Heart right ventricle (tissue), 16 donors: ENCODE measurements at regions not wholly inside any gene's neighbourhood (a gene's known extent, or its start where the extent isn't known, plus 50 kb on each side); places are given as distances from the start of the nearest gene placed in this dataset.

Source experiments
- ATAC-seq, 8 donors: fragments of 200-7000 bp; cut with Tn5 transposase; one replicate each; pipeline ENCODE4 v1.9.1; 2020; ENCODE audit warnings: mild to moderate bottlenecking in 8 of 8, moderate library complexity in 8 of 8, moderate number of reproducible peaks in 1 of 8
- DNase-seq, 2 donors: peaks; one replicate each; pipeline ENCODE4 v3.0.0-alpha.2; 2020
- H3K27ac ChIP-seq, 10 donors: fragments of 200-600 bp; sonication (generic) in 2 of 10; one replicate each; pipeline versions ENCODE4 v1.5.0 to v1.8.0; 2020 to 2022; ENCODE audit warnings: mild to moderate bottlenecking in 3 of 10
- H3K27me3 ChIP-seq, 7 donors: fragments of 200-600 bp; one replicate each; pipeline ENCODE4 v1.8.0; 2021 to 2022; ENCODE audit warnings: mild to moderate bottlenecking in 2 of 7
- H3K36me3 ChIP-seq, 9 donors: fragments of 200-600 bp; sonication (generic) in 1 of 9; one replicate each; pipeline versions ENCODE4 v1.5.0 to v1.8.0; 2020 to 2022; ENCODE audit warnings: mild to moderate bottlenecking in 2 of 9
- H3K4me1 ChIP-seq, 9 donors: fragments of 200-600 bp; sonication (generic) in 1 of 9; one replicate each; pipeline versions ENCODE4 v1.5.0 to v1.8.0; 2020 to 2022; ENCODE audit warnings: mild to moderate bottlenecking in 4 of 9
- H3K4me3 ChIP-seq, 10 donors: fragments of 200-600 bp; sonication (generic) in 2 of 10; one replicate each; pipeline versions ENCODE4 v1.5.0 to v1.8.0; 2020 to 2022; ENCODE audit warnings: mild to moderate bottlenecking in 7 of 10, moderate library complexity in 2 of 10
- H3K9me3 ChIP-seq, 11 donors: fragments of 200-600 bp in 10 of 11; sonication (generic) in 2 of 11; one replicate each; pipeline versions ENCODE4 v1.5.0 to v1.8.0; 2013 to 2022; ENCODE audit warnings: mild to moderate bottlenecking in 2 of 11, control low read depth in 1 of 11, moderate library complexity in 1 of 11
- WGBS, 2 donors: extraction: QIAGEN DNeasy Blood & Tissue Kit; methylation state at CpG; one replicate each; pipeline ENCODE4 v1.1.7; 2013; ENCODE audit warnings: inconsistent platforms in 1 of 2; 5-methylcytosine and 5-hydroxymethylcytosine counted together
- intact Hi-C, 10 donors: fragments of 100-400 bp; cut with DNase I; formaldehyde crosslinking; loops; one replicate each; pipeline versions ENCODE4 v1.11.1 to v1.14.2; 2022
- TF ChIP-seq, protein P1 (sequence below), 9 donors: fragments of 200-600 bp; sonication (generic) in 2 of 9; IDR thresholded peaks; one replicate each; pipeline versions ENCODE4 v1.5.0 to v1.8.0; 2021 to 2022; ENCODE audit warnings: antibody characterized with exemption in 9 of 9, mild to moderate bottlenecking in 5 of 9, moderate library complexity in 1 of 9
- donor health status: Arrhythmogenic right ventricular cardiomyopathy.
- donor health status: ischemic (EF 13 %, LVEDD 7.1; RV severe dilation, severe dysfunction).
- donor health status: healthy with polysubstance abuse.
- donor health status: DM: no; HTN: yes; CAD: no.
- donor health status: DM: no; HTN: no; CAD: no.
- donor health status: ischemic (EF 25% LVEDD 6.9; RV normal size, moderate dysfunction).
- donor health status: ischemic (EF 25% LVEDD 5.7; RV mildly dilated, moderate dysfunction).
- donor health status: healthy.
- donor health status: DM: yes; HTN: yes; CAD: no.
- donor health status: Ischemic cardiomyopathy.
- donor health status: ischemic (EF 35%, LVEDD 5.7; RV mildly dilated, moderate dysfunction).
- donor health status: nonischemic (EF 11% LVEDD 7.7; RV severe dilation, severe dysfunction).
- donor health status: DM: yes; HTN: yes; CAD: no.
- donor health status: PGD.
- donor health status: ischemic (EF 29% LVEDD 5.4; RV normal size, mild dysfunction).
- donor health status: nonischemic (EF 23%, LVEDD 6.1; RV moderate dilation, normal function).

DNA sequence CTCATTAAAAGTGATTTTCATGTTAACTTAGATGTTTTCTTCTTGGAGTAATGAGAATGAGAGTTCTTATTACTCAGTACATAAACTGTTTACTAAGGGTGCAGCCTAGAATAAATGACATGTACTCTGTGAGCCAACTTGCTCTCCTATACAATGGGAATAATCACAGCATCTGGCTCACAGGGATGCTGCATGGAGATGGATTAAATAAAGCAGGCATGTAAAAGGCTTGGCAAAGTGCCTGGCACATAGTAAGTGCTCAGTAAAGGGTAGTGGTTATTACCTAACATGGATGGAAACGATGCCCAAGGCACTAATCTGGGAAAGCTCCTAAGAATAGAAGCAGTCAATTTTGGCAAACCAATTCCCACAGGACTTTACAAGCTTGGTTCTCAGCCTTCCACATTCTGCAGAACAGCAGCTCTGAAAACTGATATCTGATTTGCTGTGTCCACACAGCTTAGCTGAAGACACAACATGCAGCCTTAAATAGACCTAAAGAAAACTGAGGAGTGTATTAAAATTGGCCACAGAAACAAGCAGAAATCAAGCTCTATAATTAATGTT lies 176.1 kb downstream of the ABCC12 start:
- Histone ChIP-seq H3K27me3 (peaks cover 0 to 13% (median 0%) of the 10 kb centered on the region in 7 donors), H3K4me3 (no peak overlapping the region), H3K36me3 (no peaks in the 10 kb centered on the region), H3K4me1 (peaks cover 0 to 6% (median 0%) of the 10 kb centered on the region in 9 donors), H3K27ac (no peak overlapping the region), H3K9me3 (no peaks in the 10 kb centered on the region)
- intact Hi-C loops = no loop called here
- 36 to 53% methylated on average over 1 of the region's 1 CpG for WGBS, 2 donors
- ATAC-seq (no peak), DNase-seq (no peak)
- TF ChIP-seq, protein P1, sequence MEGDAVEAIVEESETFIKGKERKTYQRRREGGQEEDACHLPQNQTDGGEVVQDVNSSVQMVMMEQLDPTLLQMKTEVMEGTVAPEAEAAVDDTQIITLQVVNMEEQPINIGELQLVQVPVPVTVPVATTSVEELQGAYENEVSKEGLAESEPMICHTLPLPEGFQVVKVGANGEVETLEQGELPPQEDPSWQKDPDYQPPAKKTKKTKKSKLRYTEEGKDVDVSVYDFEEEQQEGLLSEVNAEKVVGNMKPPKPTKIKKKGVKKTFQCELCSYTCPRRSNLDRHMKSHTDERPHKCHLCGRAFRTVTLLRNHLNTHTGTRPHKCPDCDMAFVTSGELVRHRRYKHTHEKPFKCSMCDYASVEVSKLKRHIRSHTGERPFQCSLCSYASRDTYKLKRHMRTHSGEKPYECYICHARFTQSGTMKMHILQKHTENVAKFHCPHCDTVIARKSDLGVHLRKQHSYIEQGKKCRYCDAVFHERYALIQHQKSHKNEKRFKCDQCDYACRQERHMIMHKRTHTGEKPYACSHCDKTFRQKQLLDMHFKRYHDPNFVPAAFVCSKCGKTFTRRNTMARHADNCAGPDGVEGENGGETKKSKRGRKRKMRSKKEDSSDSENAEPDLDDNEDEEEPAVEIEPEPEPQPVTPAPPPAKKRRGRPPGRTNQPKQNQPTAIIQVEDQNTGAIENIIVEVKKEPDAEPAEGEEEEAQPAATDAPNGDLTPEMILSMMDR (IDR thresholded peaks at IDR 0.05) = no peak

DNA sequence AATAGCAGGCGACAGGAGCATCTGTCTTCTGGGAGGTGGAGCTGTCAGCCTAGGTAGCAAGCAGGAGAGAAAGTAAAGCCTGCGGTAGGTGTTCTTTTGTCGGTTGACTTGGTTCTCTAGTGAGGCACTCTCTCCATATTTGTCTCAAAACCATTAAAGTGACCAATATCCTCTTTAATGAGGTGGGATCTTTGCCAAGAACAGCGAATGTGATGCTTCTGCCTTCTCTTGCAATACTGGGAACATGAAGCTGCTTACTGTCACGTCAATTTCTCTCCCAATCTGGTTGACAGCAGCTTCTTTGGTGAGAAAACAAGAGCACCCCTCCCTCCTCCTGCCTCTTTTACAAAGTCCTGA lies 176.7 kb downstream of the ABCC12 start:
- TF ChIP-seq, protein P1 (IDR thresholded peaks at IDR 0.05) = no peak
- no peaks in the 10 kb centered on the region for H3K9me3 ChIP-seq
- ATAC-seq (no peak), DNase-seq (no peak)
- H3K27me3 ChIP-seq = peaks cover 0 to 13% (median 0%) of the 10 kb centered on the region in 7 donors
- no peak overlapping the region for H3K4me3 ChIP-seq
- peaks cover 0 to 6% (median 0%) of the 10 kb centered on the region in 9 donors for H3K4me1 ChIP-seq
- H3K27ac ChIP-seq = no peak overlapping the region
- no peaks in the 10 kb centered on the region for H3K36me3 ChIP-seq
- intact Hi-C loops = no loop called here
- WGBS, 2 donors = 56 to 61% methylated on average over 5 of the region's 5 CpGs

DNA sequence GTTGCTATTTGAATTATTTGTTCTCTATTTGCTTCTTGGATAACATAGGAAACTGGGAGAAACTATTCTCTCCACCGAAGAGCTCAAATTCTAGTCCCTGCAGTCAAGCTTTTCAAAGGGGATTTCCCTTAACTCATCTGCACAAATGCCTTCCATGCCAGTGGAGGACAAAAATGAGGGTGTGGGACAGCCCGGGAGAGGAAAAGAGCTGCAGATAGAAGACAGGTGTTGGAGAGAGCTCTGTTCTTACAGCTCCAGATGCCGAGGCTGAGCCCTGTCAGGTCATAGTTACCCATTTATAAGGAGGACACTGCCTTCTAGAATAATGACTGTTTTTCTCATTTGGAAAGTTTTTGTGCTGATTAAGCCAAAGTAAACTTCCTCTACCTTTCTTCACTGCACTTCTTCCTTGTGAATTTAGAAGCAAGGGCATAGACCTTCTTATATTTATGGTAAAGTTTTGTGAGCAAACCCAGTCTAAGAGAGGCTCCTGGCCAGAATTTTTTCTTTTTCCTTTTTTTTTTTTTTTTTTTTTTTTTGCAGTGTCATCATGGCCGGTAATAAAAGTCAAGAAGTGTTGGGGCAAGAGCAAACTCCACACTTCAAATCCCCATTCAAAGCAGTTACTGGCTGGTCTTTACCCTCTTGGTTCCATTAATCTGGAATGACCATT lies 177.2 kb downstream of the ABCC12 start:
- Histone ChIP-seq H3K27me3 (peaks cover 0 to 15% (median 0%) of the 10 kb centered on the region in 7 donors), H3K4me3 (no peak overlapping the region), H3K36me3 (no peaks in the 10 kb centered on the region), H3K27ac (no peak overlapping the region), H3K9me3 (no peaks in the 10 kb centered on the region), H3K4me1 (peaks cover 0 to 6% (median 0%) of the 10 kb centered on the region in 9 donors)
- TF ChIP-seq, protein P1 (IDR thresholded peaks at IDR 0.05) = no peak
- ATAC-seq (no peak), DNase-seq (no peak)
- WGBS, 2 donors = 35 to 45% methylated on average over 4 of the region's 4 CpGs
- intact Hi-C loops = no loop called here

DNA sequence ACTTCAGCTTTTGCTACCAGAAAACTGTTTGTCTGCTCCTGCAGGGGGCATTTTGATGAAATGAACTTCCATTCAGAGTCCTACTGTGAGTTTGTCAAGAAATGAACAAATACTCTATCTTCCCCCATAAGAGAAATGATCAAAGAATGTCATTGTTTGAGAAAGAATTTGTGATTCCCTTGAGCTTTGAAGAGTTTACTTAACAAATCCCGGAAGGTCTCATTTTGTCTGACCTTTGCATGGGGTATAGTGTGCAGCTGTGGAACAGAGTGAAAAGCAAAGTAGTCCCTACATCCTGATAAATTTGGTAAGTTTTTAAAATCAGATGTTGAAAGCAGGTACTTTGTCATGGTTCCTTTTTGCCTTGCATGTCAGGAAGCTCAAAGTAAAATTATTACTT lies 178.0 kb downstream of the ABCC12 start:
- DNase-seq = no peak
- TF ChIP-seq, protein P1 (IDR thresholded peaks at IDR 0.05) = no peak
- Histone ChIP-seq H3K27me3 (peaks cover 0 to 18% (median 0%) of the 10 kb centered on the region in 7 donors), H3K9me3 (no peaks in the 10 kb centered on the region), H3K36me3 (no peaks in the 10 kb centered on the region), H3K4me1 (peaks cover 0 to 6% (median 0%) of the 10 kb centered on the region in 9 donors), H3K27ac (no peak overlapping the region), H3K4me3 (no peak overlapping the region)
- WGBS, 2 donors = 65 to 72% methylated on average over 1 of the region's 1 CpG
- no peak for ATAC-seq
- intact Hi-C loops = no loop called here
